Heart left ventricle (tissue), 13 donors: ENCODE measurements at regions not wholly inside any gene's neighbourhood (a gene's known extent, or its start where the extent isn't known, plus 50 kb on each side); places are given as distances from the start of the nearest gene placed in this dataset.

ENCODE experiments used
- CTCF ChIP-seq, 12 donors: fragments of 200-600 bp; sonication (generic) in 4 of 12; IDR thresholded peaks; one replicate each; pipeline versions ENCODE4 v1.5.0 to v1.8.0; 2018 to 2022; ENCODE audit warnings: antibody characterized with exemption in 12 of 12, mild to moderate bottlenecking in 5 of 12
- POLR2A ChIP-seq, 2 donors: fragments of 450-650 bp; IDR thresholded peaks; one replicate each; pipeline ENCODE4 v1.6.1; 2017; ENCODE audit warnings: antibody characterized with exemption in 2 of 2, mild to moderate bottlenecking in 2 of 2, moderate library complexity in 2 of 2
- donor health status: ischemic (EF 13 %, LVEDD 7.1; RV severe dilation, severe dysfunction).
- donor health status: DM: no; HTN: yes; CAD: no.
- donor health status: DM: no; HTN: no; CAD: no.
- donor health status: ischemic (EF 25% LVEDD 6.9; RV normal size, moderate dysfunction).
- donor health status: ischemic (EF 25% LVEDD 5.7; RV mildly dilated, moderate dysfunction).
- donor health status: ischemic (EF 35%, LVEDD 5.7; RV mildly dilated, moderate dysfunction).
- donor health status: nonischemic (EF 11% LVEDD 7.7; RV severe dilation, severe dysfunction).
- donor health status: DM: yes; HTN: yes; CAD: no.
- donor health status: PGD.
- donor health status: ischemic (EF 29% LVEDD 5.4; RV normal size, mild dysfunction).
- donor health status: nonischemic (EF 23%, LVEDD 6.1; RV moderate dilation, normal function).

GRCh38 chr1:187627516-187627915 is 798.8 kb downstream of the PLA2G4A start:
- no peak for TF ChIP-seq CTCF (IDR thresholded peaks at IDR 0.05)
- no peak for TF ChIP-seq POLR2A (IDR thresholded peaks at IDR 0.05)
